ENCODE measurements at regions not wholly inside any gene's neighbourhood (a gene's known extent, or its start where the extent isn't known, plus 50 kb on each side); places are given as distances from the start of the nearest gene placed in this dataset.
"Not testable (repeated sequence)": the region's sequence is repeated elsewhere in the genome, so short reads cannot be mapped to it uniquely, and the experiment has no call there.

- not testable (repeated sequence) for H2BK120ac ChIP-seq (ENCODE audit: insufficient read depth, low read length, poor library complexity); H3K79me1 ChIP-seq (ENCODE audit: low read length); H3K9me3 ChIP-seq (ENCODE audit: insufficient read depth, low read depth, low read length); H2BK5ac ChIP-seq (ENCODE audit: low read depth, low read length, poor library complexity); H3K14ac ChIP-seq (ENCODE audit: low read length); H3K18ac ChIP-seq (ENCODE audit: low read length); H2AFZ ChIP-seq (ENCODE audit: insufficient read depth, low read length, poor library complexity); H3K36me3 ChIP-seq (ENCODE audit: control insufficient read depth in 1 of 2, insufficient read depth in 2 of 2, low read length in 2 of 2); H3K4me1 ChIP-seq (ENCODE audit: control insufficient read depth in 1 of 2, insufficient read depth in 2 of 2, low read length in 2 of 2); H3K27ac ChIP-seq (ENCODE audit: low read depth, low read length); H4K91ac ChIP-seq (ENCODE audit: low read depth, low read length); H3K4me2 ChIP-seq (ENCODE audit: low read length); H3K4me3 ChIP-seq (ENCODE audit: low read depth, low read length); H2AK5ac ChIP-seq (ENCODE audit: low read length); H3K4ac ChIP-seq (ENCODE audit: low read depth, low read length); H3K23ac ChIP-seq (ENCODE audit: low read length); H2BK12ac ChIP-seq (ENCODE audit: low read length); H3K27me3 ChIP-seq (ENCODE audit: insufficient read depth, low read length); H3K79me2 ChIP-seq (ENCODE audit: control insufficient read depth, insufficient read depth, low read length, poor library complexity); H4K12ac ChIP-seq (ENCODE audit: low read depth, low read length); H4K8ac ChIP-seq (ENCODE audit: low read depth, low read length); H3K9ac ChIP-seq (ENCODE audit: low read length); DNase-seq
- WGBS (ENCODE audit: extremely low coverage, insufficient coverage, insufficient read length) = no CpG with 5 or more reads among the region's 16 CpGs
These were observed 554.6 kb upstream of the ACTRT1 start for GRCh38 chrX:128606817-128607216.

DNA sequence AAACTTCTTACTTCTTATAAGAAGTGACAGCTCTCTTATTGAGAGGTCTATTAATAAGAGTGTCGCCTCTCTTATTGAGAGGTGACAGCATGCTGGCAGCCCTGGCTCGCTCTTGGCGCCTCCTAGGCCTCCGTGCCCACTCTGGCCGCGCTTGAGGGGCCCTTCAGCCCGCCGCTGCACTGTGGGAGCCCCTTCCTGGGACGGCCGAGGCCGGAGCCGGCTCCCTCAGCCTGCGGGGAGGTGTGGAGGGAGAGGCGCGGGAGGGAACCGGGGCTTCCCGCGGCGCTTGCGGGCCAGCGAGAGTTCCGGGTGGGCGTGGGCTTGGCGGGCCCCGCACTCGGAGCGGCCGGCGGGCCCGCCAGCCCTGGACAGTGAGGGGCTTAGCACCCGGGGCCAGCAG lies 554.2 kb upstream of the ACTRT1 start:
- H3K4me3 ChIP-seq (ENCODE audit: low read depth, low read length); H3K27me3 ChIP-seq (ENCODE audit: insufficient read depth, low read length); H2AFZ ChIP-seq (ENCODE audit: insufficient read depth, low read length, poor library complexity); H3K9me3 ChIP-seq (ENCODE audit: insufficient read depth, low read depth, low read length); H3K36me3 ChIP-seq (ENCODE audit: control insufficient read depth in 1 of 2, insufficient read depth in 2 of 2, low read length in 2 of 2); H3K4me2 ChIP-seq (ENCODE audit: low read length); DNase-seq; H3K18ac ChIP-seq (ENCODE audit: low read length); H4K91ac ChIP-seq (ENCODE audit: low read depth, low read length); H2BK120ac ChIP-seq (ENCODE audit: insufficient read depth, low read length, poor library complexity); H4K12ac ChIP-seq (ENCODE audit: low read depth, low read length); H3K14ac ChIP-seq (ENCODE audit: low read length); H3K4ac ChIP-seq (ENCODE audit: low read depth, low read length); H4K8ac ChIP-seq (ENCODE audit: low read depth, low read length); H2AK5ac ChIP-seq (ENCODE audit: low read length); H2BK5ac ChIP-seq (ENCODE audit: low read depth, low read length, poor library complexity); H3K4me1 ChIP-seq (ENCODE audit: control insufficient read depth in 1 of 2, insufficient read depth in 2 of 2, low read length in 2 of 2); H3K79me1 ChIP-seq (ENCODE audit: low read length); H3K9ac ChIP-seq (ENCODE audit: low read length); H3K27ac ChIP-seq (ENCODE audit: low read depth, low read length); H2BK12ac ChIP-seq (ENCODE audit: low read length); H3K79me2 ChIP-seq (ENCODE audit: control insufficient read depth, insufficient read depth, low read length, poor library complexity); H3K23ac ChIP-seq (ENCODE audit: low read length): not testable (repeated sequence)
- WGBS (ENCODE audit: extremely low coverage, insufficient coverage, insufficient read length) = no CpG with 5 or more reads among the region's 31 CpGs

GRCh38 chrX:128601706-128602105 lies 549.5 kb upstream of the ACTRT1 start:
- no peak overlapping the region for H3K23ac ChIP-seq (ENCODE audit: low read length)
- H3K27me3 ChIP-seq (ENCODE audit: insufficient read depth, low read length) = no peaks in the 10 kb centered on the region
- H2BK12ac ChIP-seq (ENCODE audit: low read length) = no peak overlapping the region
- H2AFZ ChIP-seq (ENCODE audit: insufficient read depth, low read length, poor library complexity) = no peak overlapping the region
- no peak overlapping the region for H3K9ac ChIP-seq (ENCODE audit: low read length)
- no peak overlapping the region for H4K8ac ChIP-seq (ENCODE audit: low read depth, low read length)
- no peaks in the 10 kb centered on the region for H3K9me3 ChIP-seq (ENCODE audit: insufficient read depth, low read depth, low read length)
- DNase-seq = no peak
- H2AK5ac ChIP-seq (ENCODE audit: low read length) = no peak overlapping the region
- H2BK120ac ChIP-seq (ENCODE audit: insufficient read depth, low read length, poor library complexity) = no peak overlapping the region
- H4K91ac ChIP-seq (ENCODE audit: low read depth, low read length) = no peak overlapping the region
- H3K36me3 ChIP-seq (ENCODE audit: control insufficient read depth in 1 of 2, insufficient read depth in 2 of 2, low read length in 2 of 2) = no peaks in the 10 kb centered on the region
- H3K4me1 ChIP-seq (ENCODE audit: control insufficient read depth in 1 of 2, insufficient read depth in 2 of 2, low read length in 2 of 2) = no peaks in the 10 kb centered on the region
- WGBS (ENCODE audit: extremely low coverage, insufficient coverage, insufficient read length) = no CpG with 5 or more reads among the region's 2 CpGs
- H3K4me3 ChIP-seq (ENCODE audit: low read depth, low read length) = no peak overlapping the region
- H3K14ac ChIP-seq (ENCODE audit: low read length) = no peak overlapping the region
- H3K27ac ChIP-seq (ENCODE audit: low read depth, low read length) = no peak overlapping the region
- no peak overlapping the region for H3K4me2 ChIP-seq (ENCODE audit: low read length)
- no peak overlapping the region for H2BK5ac ChIP-seq (ENCODE audit: low read depth, low read length, poor library complexity)
- no peaks in the 10 kb centered on the region for H3K79me2 ChIP-seq (ENCODE audit: control insufficient read depth, insufficient read depth, low read length, poor library complexity)
- no peak overlapping the region for H3K4ac ChIP-seq (ENCODE audit: low read depth, low read length)
- no peak overlapping the region for H3K18ac ChIP-seq (ENCODE audit: low read length)
- H4K12ac ChIP-seq (ENCODE audit: low read depth, low read length) = no peak overlapping the region
- no peaks in the 10 kb centered on the region for H3K79me1 ChIP-seq (ENCODE audit: low read length)

GRCh38 chrX:128599632-128600031 lies 547.4 kb upstream of the ACTRT1 start:
- Histone ChIP-seq H2AK5ac (ENCODE audit: low read length) (no peak overlapping the region), H3K4me3 (ENCODE audit: low read depth, low read length) (no peak overlapping the region), H3K36me3 (ENCODE audit: control insufficient read depth in 1 of 2, insufficient read depth in 2 of 2, low read length in 2 of 2) (no peaks in the 10 kb centered on the region), H2BK12ac (ENCODE audit: low read length) (no peak overlapping the region), H3K79me2 (ENCODE audit: control insufficient read depth, insufficient read depth, low read length, poor library complexity) (no peaks in the 10 kb centered on the region), H3K18ac (ENCODE audit: low read length) (no peak overlapping the region), H2BK5ac (ENCODE audit: low read depth, low read length, poor library complexity) (no peak overlapping the region), H3K23ac (ENCODE audit: low read length) (no peak overlapping the region), H3K4me1 (ENCODE audit: control insufficient read depth in 1 of 2, insufficient read depth in 2 of 2, low read length in 2 of 2) (no peaks in the 10 kb centered on the region), H4K91ac (ENCODE audit: low read depth, low read length) (no peak overlapping the region), H3K14ac (ENCODE audit: low read length) (no peak overlapping the region), H3K27ac (ENCODE audit: low read depth, low read length) (no peak overlapping the region), H3K79me1 (ENCODE audit: low read length) (no peaks in the 10 kb centered on the region), H3K9me3 (ENCODE audit: insufficient read depth, low read depth, low read length) (no peaks in the 10 kb centered on the region), H2BK120ac (ENCODE audit: insufficient read depth, low read length, poor library complexity) (no peak overlapping the region), H4K12ac (ENCODE audit: low read depth, low read length) (no peak overlapping the region), H3K4ac (ENCODE audit: low read depth, low read length) (no peak overlapping the region), H3K27me3 (ENCODE audit: insufficient read depth, low read length) (no peaks in the 10 kb centered on the region), H2AFZ (ENCODE audit: insufficient read depth, low read length, poor library complexity) (no peak overlapping the region), H4K8ac (ENCODE audit: low read depth, low read length) (no peak overlapping the region), H3K9ac (ENCODE audit: low read length) (no peak overlapping the region), H3K4me2 (ENCODE audit: low read length) (no peak overlapping the region)
- no peak for DNase-seq
- WGBS (ENCODE audit: extremely low coverage, insufficient coverage, insufficient read length) = no CpG with 5 or more reads among the region's 1 CpG
